GM12892 (cell line): ENCODE measurements at regions not wholly inside any gene's neighbourhood (a gene's known extent, or its start where the extent isn't known, plus 50 kb on each side); places are given as distances from the start of the nearest gene placed in this dataset.
"Not testable (repeated sequence)": the region's sequence is repeated elsewhere in the genome, so short reads cannot be mapped to it uniquely, and the experiment has no call there.

ENCODE experiments used
- DNase-seq: peaks from one replicate; pipeline ENCODE4 v3.0.0; 2011; ENCODE audit not compliant: insufficient read length
- FAIRE-seq: peaks from 2 replicates; lab custom pipeline; 2011; peaks lifted over from hg19 to GRCh38; lab: Jason Lieb, UNC
- POLR2A ChIP-seq: IDR thresholded peaks from 2 replicates; pipeline ENCODE4 v1.6.1; 2011; ENCODE audit warnings: low read depth, low read length, control low read depth
- POLR2AphosphoS5 ChIP-seq: IDR thresholded peaks from 2 replicates; pipeline ENCODE4 v1.6.1; 2011; ENCODE audit warnings: low read depth, low read length, control low read depth
- TAF1 ChIP-seq: IDR thresholded peaks from 2 replicates; pipeline ENCODE4 v1.6.1; 2011; ENCODE audit warnings: low read depth, mild to moderate bottlenecking, control low read depth, low read length, borderline replicate concordance

DNA sequence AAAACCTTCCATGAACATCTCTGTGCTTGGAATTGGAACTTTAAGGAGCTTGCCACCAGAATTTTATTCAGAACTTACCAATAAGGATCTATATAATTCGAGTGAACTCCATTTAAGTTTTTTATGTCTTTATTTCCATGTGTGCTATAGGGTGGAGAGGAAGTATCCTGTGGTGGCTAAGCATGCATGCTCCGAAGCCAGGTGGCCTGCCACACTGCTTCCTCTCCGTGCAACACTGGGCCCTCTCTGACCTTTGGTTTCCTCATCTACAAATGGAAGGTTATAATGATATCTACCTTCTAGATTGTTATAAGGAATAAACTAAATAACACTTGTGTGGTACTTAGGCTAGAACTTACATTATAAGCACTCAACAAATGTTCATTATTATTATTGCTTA, 382.1 kb downstream of the PTPRC start:
- FAIRE-seq (no peak), DNase-seq (no peak)
- no peak for TF ChIP-seq POLR2A
- no peak for TF ChIP-seq TAF1
- no peak for TF ChIP-seq POLR2AphosphoS5

DNA sequence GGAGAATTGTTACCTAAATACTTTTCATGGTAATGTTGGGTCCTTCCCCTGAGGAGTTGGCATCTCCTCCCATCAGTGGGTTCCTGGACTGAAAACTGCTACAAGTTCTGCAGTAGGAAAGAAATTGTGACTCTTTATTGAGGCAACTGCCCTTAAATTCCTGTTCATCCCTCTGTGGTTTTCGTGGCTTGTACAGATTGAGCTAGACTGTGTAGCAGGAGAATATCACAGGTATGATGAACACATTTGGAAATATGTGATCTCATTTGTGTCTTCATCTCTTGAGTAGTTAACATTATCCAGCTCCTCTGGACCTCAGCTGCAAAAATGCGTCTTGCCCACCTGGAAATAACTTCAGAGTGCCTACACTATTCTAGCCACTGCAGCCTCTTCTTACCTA, 390.6 kb downstream of the PTPRC start:
- DNase-seq (no peak), FAIRE-seq (no peak)

DNA sequence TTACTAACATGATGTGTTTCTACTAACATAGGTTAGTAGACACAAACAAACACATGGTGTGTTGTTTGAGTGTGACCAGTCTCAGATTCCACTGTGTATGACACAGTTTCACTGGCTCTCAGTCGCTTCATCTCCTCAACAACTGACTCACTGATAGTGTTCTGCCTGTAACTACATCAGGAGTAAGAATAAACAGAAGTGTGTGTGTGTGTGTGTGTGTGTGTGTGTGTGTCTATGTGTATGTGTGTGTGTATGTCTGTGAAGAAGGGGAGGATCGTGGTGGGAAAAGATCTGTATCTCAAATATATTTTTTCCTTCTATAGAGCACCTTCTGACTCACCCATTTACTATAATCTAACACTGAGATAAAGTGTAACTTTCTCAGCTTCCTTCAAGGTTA, 391.0 kb downstream of the PTPRC start:
- TF ChIP-seq POLR2A (no peak), POLR2AphosphoS5 (no peak), TAF1 (no peak)
- no peak for FAIRE-seq
- no peak for DNase-seq

More for the DNA sequence above, 390.6 kb downstream of the PTPRC start:
- TF ChIP-seq TAF1 (no peak), POLR2A (no peak), POLR2AphosphoS5 (no peak)

DNA sequence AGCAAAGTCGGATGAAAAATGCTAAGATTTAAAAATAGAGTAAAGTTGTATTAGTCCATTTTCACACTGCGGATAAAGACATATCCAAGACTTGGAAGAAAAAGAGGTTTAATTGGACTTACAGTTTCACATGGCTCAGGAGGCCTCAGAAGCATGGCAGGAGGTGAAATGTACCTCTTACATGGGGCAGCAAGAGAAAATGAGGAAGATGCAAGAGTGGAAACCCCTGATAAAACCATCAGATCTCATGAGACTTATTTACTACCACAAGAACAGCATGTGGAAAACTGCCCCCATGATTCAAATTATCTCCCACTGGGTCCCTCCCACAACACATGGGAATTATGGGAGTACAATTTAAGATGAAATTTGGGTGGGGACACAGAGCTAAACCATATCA, 391.7 kb downstream of the PTPRC start:
- FAIRE-seq, DNase-seq: not testable (repeated sequence)

DNA sequence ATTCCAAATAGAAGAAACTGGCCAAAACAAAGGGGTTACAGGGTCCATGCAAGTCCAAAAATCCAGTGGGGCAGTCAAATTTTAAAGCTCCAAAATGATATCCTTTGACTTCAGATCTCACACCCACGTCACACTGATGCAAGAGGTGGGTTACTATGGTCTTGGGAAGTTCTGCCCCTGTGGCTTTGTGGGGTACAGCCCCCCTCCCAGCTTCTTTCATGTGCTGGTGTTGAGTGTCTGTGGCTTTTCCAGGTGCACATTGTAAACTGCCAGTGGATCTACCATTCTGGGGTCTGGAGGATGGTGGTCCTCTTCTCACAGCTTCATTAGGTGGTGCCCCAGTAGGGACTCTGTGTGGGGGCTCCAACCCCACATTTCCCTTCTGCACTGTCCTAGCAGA, 392.3 kb downstream of the PTPRC start:
- DNase-seq, FAIRE-seq: not testable (repeated sequence)

DNA sequence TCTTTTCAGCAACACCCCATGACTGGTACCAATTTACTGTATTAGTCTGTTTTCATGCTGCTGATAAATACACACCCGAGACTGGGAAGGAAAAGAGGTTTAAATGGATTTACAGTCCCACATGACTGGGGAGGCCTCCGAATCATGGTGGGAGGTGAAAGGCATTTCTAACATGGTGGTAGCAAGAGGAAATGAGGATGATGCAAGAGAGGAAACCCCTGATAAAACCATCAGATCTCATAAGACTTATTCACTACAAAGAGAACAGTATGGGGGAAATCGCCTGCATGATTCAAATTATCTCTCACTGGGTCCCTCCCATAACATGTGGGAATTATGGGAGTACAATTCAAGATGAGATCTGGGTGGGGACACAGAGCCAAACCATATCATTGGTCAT, 393.6 kb downstream of the PTPRC start:
- FAIRE-seq, DNase-seq: not testable (repeated sequence)

DNA sequence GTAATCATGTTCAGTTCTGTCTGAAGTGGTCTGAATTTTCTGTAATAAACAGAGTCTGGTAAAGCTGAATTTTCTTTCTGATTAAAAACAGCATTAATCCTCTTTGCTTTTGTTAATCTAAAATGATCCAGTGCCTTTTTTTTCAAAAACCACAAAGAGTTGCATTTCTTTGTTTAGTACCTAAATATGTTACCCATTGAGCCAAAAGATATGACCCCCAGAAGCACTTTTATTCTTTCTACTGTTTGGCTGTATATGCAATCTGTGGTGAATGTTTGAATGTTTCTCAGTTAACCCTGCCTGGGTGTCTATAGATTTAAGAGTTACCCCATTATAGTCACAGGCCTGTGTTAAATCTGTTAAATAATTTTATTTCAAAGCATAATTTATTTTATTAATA, 394.8 kb downstream of the PTPRC start:
- TF ChIP-seq POLR2AphosphoS5 (no peak), POLR2A (no peak), TAF1 (no peak)

DNA sequence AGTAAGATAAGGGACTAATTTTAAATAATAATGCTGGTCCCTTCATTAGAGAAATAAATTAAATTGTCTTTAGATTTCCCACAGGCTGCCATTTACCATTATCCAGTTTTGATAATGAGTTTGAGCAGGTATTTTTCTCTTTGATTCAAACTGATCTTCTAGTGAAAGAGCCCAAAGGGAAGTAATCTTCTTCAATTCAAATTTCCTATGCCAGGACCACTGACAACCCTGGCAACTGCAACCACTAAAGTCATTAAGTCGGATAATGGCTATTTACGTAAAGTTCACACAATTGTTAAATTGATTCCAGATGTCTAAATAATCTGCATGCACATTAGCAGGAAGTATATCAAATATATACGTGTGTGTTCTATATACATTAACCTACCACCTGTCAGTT, 399.3 kb downstream of the PTPRC start:
- FAIRE-seq (no peak), DNase-seq (no peak)
- no peak for TF ChIP-seq TAF1
- TF ChIP-seq POLR2A, result no peak
- TF ChIP-seq POLR2AphosphoS5, result no peak

More for the DNA sequence above, 394.8 kb downstream of the PTPRC start:
- no peak for DNase-seq
- FAIRE-seq, result peak; percentile 5

DNA sequence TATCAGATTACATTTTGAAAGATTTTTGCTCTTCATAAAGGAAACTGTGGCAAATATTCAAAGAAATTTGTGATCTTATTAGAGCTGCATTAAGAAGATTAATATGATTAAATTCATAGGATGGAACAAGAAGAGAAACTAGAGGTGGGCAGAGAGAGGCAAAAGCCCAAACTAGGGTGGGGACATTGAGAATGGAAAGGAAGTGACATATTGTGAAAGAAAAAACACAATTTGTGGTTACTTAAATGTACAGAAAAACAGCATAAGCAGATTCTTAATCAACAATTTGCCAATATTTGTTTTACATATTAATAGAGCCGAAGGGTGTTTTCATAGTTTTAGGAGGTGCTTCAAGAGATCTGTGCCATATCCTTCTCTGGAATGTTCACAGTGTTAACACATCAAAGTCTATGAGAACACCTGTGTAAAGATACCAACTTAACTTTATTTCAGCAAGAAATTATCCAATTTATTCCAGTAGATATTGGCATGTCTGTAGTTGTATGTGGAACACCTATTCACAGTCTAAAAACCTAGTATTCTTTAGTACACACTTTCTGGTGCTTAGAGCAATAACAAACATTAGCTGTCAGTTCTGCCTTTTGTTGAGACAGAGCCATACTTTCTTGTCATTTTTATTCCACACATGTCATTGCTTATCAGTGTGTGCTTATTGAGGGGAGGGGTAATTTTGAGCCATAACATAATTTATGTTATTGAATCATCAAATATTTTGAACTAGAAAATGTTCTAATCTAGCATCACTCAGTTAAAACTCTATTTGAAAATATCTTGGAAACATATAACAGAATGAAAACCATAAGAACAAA, 401.5 kb downstream of the PTPRC start:
- no peak for FAIRE-seq
- DNase-seq, result no peak
- no peak for TF ChIP-seq POLR2AphosphoS5
- TF ChIP-seq POLR2A, result no peak
- no peak for TF ChIP-seq TAF1

DNA sequence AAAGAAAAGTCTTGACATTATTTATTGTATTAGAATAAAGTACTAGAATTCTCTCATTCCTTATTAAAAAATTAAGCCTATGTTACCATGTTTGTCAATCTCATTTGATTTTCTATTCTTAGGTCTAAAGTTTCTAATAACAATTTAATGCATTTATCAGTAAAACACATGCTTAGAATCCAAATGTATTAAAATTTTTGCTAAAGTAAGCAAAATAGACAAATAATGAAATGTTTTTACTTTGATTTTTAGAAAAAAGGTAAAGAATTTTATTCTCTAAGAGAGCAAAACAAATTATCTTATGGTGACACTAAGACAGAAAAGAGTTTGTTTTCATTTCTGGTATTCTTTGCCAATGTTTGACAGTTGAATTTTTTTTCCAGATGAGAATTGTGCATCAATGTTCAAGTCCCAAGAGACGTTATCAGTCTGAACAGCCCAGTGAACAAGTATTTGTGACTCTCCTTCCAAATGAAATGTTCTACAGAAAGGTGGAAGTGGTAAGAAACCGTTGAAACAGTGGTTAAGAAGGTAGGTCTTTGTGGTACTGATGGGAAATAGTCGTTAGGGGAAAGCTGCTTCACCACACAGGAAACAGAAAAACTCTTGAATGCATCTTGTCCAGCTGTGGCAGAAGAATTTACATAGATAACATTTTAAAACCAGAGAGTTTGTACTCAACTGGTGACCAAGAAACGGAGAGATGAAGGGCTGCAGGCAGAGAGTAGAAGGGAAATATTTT, 402.5 kb downstream of the PTPRC start:
- peak; percentile 80 for FAIRE-seq
- TF ChIP-seq TAF1 (no peak), POLR2A (no peak), POLR2AphosphoS5 (no peak)
- DNase-seq, result peak; percentile 2

DNA sequence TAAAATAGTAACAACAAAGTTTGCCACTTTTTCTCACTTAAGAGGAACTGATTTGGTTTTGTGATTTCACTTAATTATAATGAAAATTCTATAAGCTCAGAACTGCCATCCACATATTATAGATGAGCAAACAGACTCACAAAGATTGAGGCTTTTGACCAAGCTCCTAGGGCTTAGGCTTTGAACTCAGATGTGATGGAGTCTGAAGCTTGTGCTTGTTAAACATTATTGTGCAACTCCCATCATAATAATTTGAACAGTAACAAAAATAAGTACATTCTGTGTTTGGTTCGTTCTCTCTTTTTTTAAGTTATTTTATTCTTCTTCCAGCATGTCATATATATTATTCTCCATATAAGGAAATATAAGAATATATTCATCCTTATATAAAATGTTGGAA, 403.4 kb downstream of the PTPRC start:
- DNase-seq (no peak), FAIRE-seq (no peak)

DNA sequence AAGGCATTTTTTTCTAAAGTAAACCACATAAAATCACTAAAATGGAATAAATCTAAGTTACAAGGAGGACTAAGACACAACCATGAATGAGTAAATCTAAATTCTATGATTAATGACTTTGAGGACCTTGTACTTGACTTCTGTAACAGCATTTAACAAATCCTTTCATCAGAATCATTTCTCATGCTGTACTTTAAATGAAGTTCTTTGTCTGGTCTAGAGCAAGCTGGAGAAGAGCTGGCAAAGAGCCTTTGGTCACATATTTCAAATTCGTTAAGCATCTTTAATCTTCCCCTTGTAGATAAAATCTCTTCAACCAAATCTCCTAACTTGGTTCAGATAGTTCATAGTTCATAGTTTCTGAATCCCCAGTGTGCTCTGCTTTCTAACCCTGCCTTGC, 405.4 kb downstream of the PTPRC start:
- FAIRE-seq, result peak; percentile 17
- DNase-seq, result no peak
- no peak for TF ChIP-seq POLR2AphosphoS5
- no peak for TF ChIP-seq TAF1
- no peak for TF ChIP-seq POLR2A

More for the DNA sequence above, 403.4 kb downstream of the PTPRC start:
- TF ChIP-seq POLR2A (no peak), POLR2AphosphoS5 (no peak), TAF1 (no peak)
